ENCODE measurements at regions not wholly inside any gene's neighbourhood (a gene's known extent, or its start where the extent isn't known, plus 50 kb on each side); places are given as distances from the start of the nearest gene placed in this dataset.
A peak's percentile ranks its signal among the peaks of the same experiment; 100 is the strongest.
"Not testable (repeated sequence)": the region's sequence is repeated elsewhere in the genome, so short reads cannot be mapped to it uniquely, and the experiment has no call there.

GRCh38 chr22:34804604-34805003, 261.4 kb upstream of the ISX start:
- Histone ChIP-seq H3K4me3 (no peak overlapping the region), H3K4me1 (peaks cover 0 to 6% (median 0%) of the 10 kb centered on the region in 10 experiments; a peak in 2 of 20 replicates), H3K27ac (no peak overlapping the region), H3K27me3 (no peaks in the 10 kb centered on the region), H3K36me3 (no peaks in the 10 kb centered on the region), H3K4me2 (no peak overlapping the region), H4K20me1 (no peaks in the 10 kb centered on the region), H3K9me3 (replicated peaks in 1 of 11) (peaks cover 0 to 14% (median 0%) of the 10 kb centered on the region in 11 experiments; a peak in 4 of 22 replicates), H3K9ac (no peak overlapping the region)
- no peak for TF ChIP-seq Cebpa-rat (IDR thresholded peaks at IDR 0.05)

GRCh38 chr22:34805771-34806170, 260.2 kb upstream of the ISX start:
- H4K20me1 ChIP-seq, result no peaks in the 10 kb centered on the region
- H3K4me3 ChIP-seq, result no peak overlapping the region
- peaks cover 0 to 6% (median 0%) of the 10 kb centered on the region in 10 experiments; a peak in 2 of 20 replicates for H3K4me1 ChIP-seq
- H3K9me3 ChIP-seq (replicated peaks in 1 of 11), result peaks cover 0 to 14% (median 0%) of the 10 kb centered on the region in 11 experiments; a peak in 4 of 22 replicates
- no peak overlapping the region for H3K27ac ChIP-seq
- no peak overlapping the region for H3K4me2 ChIP-seq
- no peaks in the 10 kb centered on the region for H3K27me3 ChIP-seq
- no peak overlapping the region for H3K9ac ChIP-seq
- TF ChIP-seq Cebpa-rat (IDR thresholded peaks at IDR 0.05), result no peak
- H3K36me3 ChIP-seq, result no peaks in the 10 kb centered on the region

- H3K4me3 ChIP-seq, result no peak overlapping the region
- H3K36me3 ChIP-seq, result no peaks in the 10 kb centered on the region
- H3K4me1 ChIP-seq, result peaks cover 0 to 19% (median 5%) of the 10 kb centered on the region in 10 experiments; a peak in 11 of 20 replicates
- no peaks in the 10 kb centered on the region for H4K20me1 ChIP-seq
- TF ChIP-seq Cebpa-rat (IDR thresholded peaks at IDR 0.05), result no peak
- 0 out of 22 replicates have a peak overlapping the region, but pooled peaks of 1 of the 11 experiments have one; percentile 24 for H3K4me2 ChIP-seq
- H3K9me3 ChIP-seq (replicated peaks in 1 of 11), result peaks cover 0 to 14% (median 0%) of the 10 kb centered on the region in 11 experiments; a peak in 4 of 22 replicates
- no peak overlapping the region for H3K9ac ChIP-seq
- H3K27ac ChIP-seq, result no peak overlapping the region
- H3K27me3 ChIP-seq, result no peaks in the 10 kb centered on the region
These were observed 257.3 kb upstream of the ISX start for GRCh38 chr22:34808618-34809017.

GRCh38 chr22:34812631-34813030, 253.3 kb upstream of the ISX start:
- H3K9me3 ChIP-seq (replicated peaks in 1 of 11), result peaks cover 5 to 20% (median 16%) of the 10 kb centered on the region in 11 experiments; a peak in 19 of 22 replicates
- peak overlapping the region in 7 of 11 experiments; percentile 5 to 67 (median 40); a peak in 7 of 22 replicates for H3K4me2 ChIP-seq
- H3K27ac ChIP-seq, result no peak overlapping the region
- H4K20me1 ChIP-seq, result no peaks in the 10 kb centered on the region
- no peaks in the 10 kb centered on the region for H3K36me3 ChIP-seq
- no peak for TF ChIP-seq Cebpa-rat (IDR thresholded peaks at IDR 0.05)
- H3K9ac ChIP-seq, result no peak overlapping the region
- no peak overlapping the region for H3K4me3 ChIP-seq
- no peaks in the 10 kb centered on the region for H3K27me3 ChIP-seq
- peaks cover 0 to 41% (median 8%) of the 10 kb centered on the region in 10 experiments; a peak in 12 of 20 replicates for H3K4me1 ChIP-seq

- Histone ChIP-seq H4K20me1 (no peaks in the 10 kb centered on the region), H3K4me3 (no peak overlapping the region), H3K27me3 (no peaks in the 10 kb centered on the region), H3K4me1 (peaks cover 0 to 35% (median 8%) of the 10 kb centered on the region in 10 experiments; a peak in 12 of 20 replicates), H3K4me2 (peak overlapping the region in 6 of 11 experiments; percentile 26 to 67 (median 62); a peak in 10 of 22 replicates), H3K36me3 (no peaks in the 10 kb centered on the region), H3K27ac (peak overlapping the region in 4 of 11 experiments; percentile 29 to 61 (median 44); a peak in 5 of 22 replicates), H3K9ac (no peak overlapping the region), H3K9me3 (replicated peaks in 1 of 11) (peaks cover 0 to 20% (median 16%) of the 10 kb centered on the region in 11 experiments; a peak in 15 of 22 replicates)
- no peak for TF ChIP-seq Cebpa-rat (IDR thresholded peaks at IDR 0.05)
These were observed 251.5 kb upstream of the ISX start for GRCh38 chr22:34814260-34815025.

GRCh38 chr22:34829485-34829884, 236.5 kb upstream of the ISX start:
- H3K4me1 ChIP-seq, result no peaks in the 10 kb centered on the region
- H3K9me3 ChIP-seq (replicated peaks in 1 of 11), result peaks cover 0 to 6% (median 0%) of the 10 kb centered on the region in 11 experiments; a peak in 2 of 22 replicates
- no peaks in the 10 kb centered on the region for H4K20me1 ChIP-seq
- no peaks in the 10 kb centered on the region for H3K36me3 ChIP-seq
- no peak overlapping the region for H3K4me2 ChIP-seq
- no peak overlapping the region for H3K27ac ChIP-seq
- H3K9ac ChIP-seq, result no peak overlapping the region
- no peak overlapping the region for H3K4me3 ChIP-seq
- no peaks in the 10 kb centered on the region for H3K27me3 ChIP-seq
- no peak for TF ChIP-seq Cebpa-rat (IDR thresholded peaks at IDR 0.05)

- Histone ChIP-seq H3K4me3 (no peak overlapping the region), H3K4me1 (no peaks in the 10 kb centered on the region), H4K20me1 (no peaks in the 10 kb centered on the region), H3K9ac (no peak overlapping the region), H3K27ac (no peak overlapping the region), H3K4me2 (no peak overlapping the region), H3K36me3 (no peaks in the 10 kb centered on the region), H3K27me3 (no peaks in the 10 kb centered on the region), H3K9me3 (replicated peaks in 1 of 11) (peaks cover 0 to 6% (median 0%) of the 10 kb centered on the region in 11 experiments; a peak in 2 of 22 replicates)
- no peak for TF ChIP-seq Cebpa-rat (IDR thresholded peaks at IDR 0.05)
These were observed 231.9 kb upstream of the ISX start for GRCh38 chr22:34834059-34834458.

- H3K9ac ChIP-seq; H3K36me3 ChIP-seq; H3K4me3 ChIP-seq; H4K20me1 ChIP-seq; H3K27me3 ChIP-seq; H3K27ac ChIP-seq; H3K9me3 ChIP-seq (replicated peaks in 1 of 11); H3K4me1 ChIP-seq; H3K4me2 ChIP-seq: not testable (repeated sequence)
These were observed 231.4 kb upstream of the ISX start for GRCh38 chr22:34834541-34834940.

GRCh38 chr22:34841331-34841771, 224.6 kb upstream of the ISX start:
- no peak overlapping the region for H3K4me2 ChIP-seq
- no peak overlapping the region for H3K27ac ChIP-seq
- H3K36me3 ChIP-seq, result no peaks in the 10 kb centered on the region
- TF ChIP-seq Cebpa-rat (IDR thresholded peaks at IDR 0.05), result no peak
- H3K4me3 ChIP-seq, result no peak overlapping the region
- peaks cover 13 to 25% (median 19%) of the 10 kb centered on the region in 11 experiments for H3K9me3 ChIP-seq (replicated peaks in 1 of 11)
- H3K27me3 ChIP-seq, result no peaks in the 10 kb centered on the region
- no peaks in the 10 kb centered on the region for H4K20me1 ChIP-seq
- peaks cover 0 to 13% (median 10%) of the 10 kb centered on the region in 10 experiments; a peak in 18 of 20 replicates for H3K4me1 ChIP-seq
- no peak overlapping the region for H3K9ac ChIP-seq
